ENCODE measurements at regions not wholly inside any gene's neighbourhood (a gene's known extent, or its start where the extent isn't known, plus 50 kb on each side); places are given as distances from the start of the nearest gene placed in this dataset.
A peak's percentile ranks its signal among the peaks of the same experiment; 100 is the strongest.
"Not testable (repeated sequence)": the region's sequence is repeated elsewhere in the genome, so short reads cannot be mapped to it uniquely, and the experiment has no call there.

GRCh38 chr3:17823036-17823435 is 80.6 kb upstream of the TBC1D5 start:
- intact Hi-C loops (cut with DNase I, micrococcal nuclease) = no loop called here
- Histone ChIP-seq H3K4me1 (ENCODE audit: low read depth) (no peaks in the 10 kb centered on the region), H3K9me3 (no peaks in the 10 kb centered on the region), H3K36me3 (ENCODE audit: low read depth) (no peaks in the 10 kb centered on the region), H3K4me3 (no peak overlapping the region)
- peak; percentile 67 for ATAC-seq
- no peak for DNase-seq
- TF ChIP-seq CTCF (IDR thresholded peaks at IDR 0.05) = no peak

- H3K9me3 ChIP-seq = no peaks in the 10 kb centered on the region
- no peak for TF ChIP-seq CTCF (IDR thresholded peaks at IDR 0.05)
- no peak overlapping the region for H3K4me3 ChIP-seq
- no peaks in the 10 kb centered on the region for H3K36me3 ChIP-seq (ENCODE audit: low read depth)
- no peaks in the 10 kb centered on the region for H3K4me1 ChIP-seq (ENCODE audit: low read depth)
- intact Hi-C loops (cut with DNase I, micrococcal nuclease) = no loop called here
- DNase-seq (no peak), ATAC-seq (no peak)
These were observed 78.3 kb upstream of the TBC1D5 start for GRCh38 chr3:17820704-17821103.

DNA sequence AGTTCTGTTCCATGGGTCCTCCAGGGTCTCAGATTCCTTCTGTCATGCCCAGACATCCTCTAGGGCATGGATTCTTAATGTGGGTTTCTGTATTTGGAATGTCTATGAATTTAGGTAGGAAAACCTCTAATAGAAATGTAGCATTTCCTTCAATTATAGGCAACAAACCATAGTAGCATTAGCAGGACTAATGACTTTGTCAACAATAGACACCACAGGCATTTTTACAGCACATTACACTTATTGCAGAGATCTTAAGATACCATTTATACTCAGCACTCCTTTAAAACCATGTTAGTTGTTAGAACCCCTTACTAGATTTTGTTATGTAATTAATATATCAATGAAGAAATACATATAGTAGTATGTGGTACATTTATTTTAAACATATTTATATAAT is 77.8 kb upstream of the TBC1D5 start:
- intact Hi-C loops (cut with DNase I, micrococcal nuclease) = no loop called here
- ATAC-seq = no peak
- H3K4me3 ChIP-seq = no peak overlapping the region
- no peaks in the 10 kb centered on the region for H3K4me1 ChIP-seq (ENCODE audit: low read depth)
- H3K36me3 ChIP-seq (ENCODE audit: low read depth) = no peaks in the 10 kb centered on the region
- DNase-seq = no peak
- no peak for TF ChIP-seq CTCF (IDR thresholded peaks at IDR 0.05)
- no peaks in the 10 kb centered on the region for H3K9me3 ChIP-seq

- H3K4me1 ChIP-seq (ENCODE audit: low read depth); intact Hi-C loops (cut with DNase I, micrococcal nuclease): not testable (repeated sequence)
- DNase-seq = peak in 1 of 3 donors; percentile 44
These were observed 75.5 kb upstream of the TBC1D5 start for GRCh38 chr3:17817973-17818372.

GRCh38 chr3:17817545-17817944 is 75.1 kb upstream of the TBC1D5 start:
- no peak for ATAC-seq
- no peaks in the 10 kb centered on the region for H3K36me3 ChIP-seq (ENCODE audit: low read depth)
- no peak overlapping the region for H3K4me3 ChIP-seq
- H3K4me1 ChIP-seq (ENCODE audit: low read depth) = no peaks in the 10 kb centered on the region
- H3K9me3 ChIP-seq = no peaks in the 10 kb centered on the region
- no peak for TF ChIP-seq CTCF (IDR thresholded peaks at IDR 0.05)
- no peak for DNase-seq
- intact Hi-C loops (cut with DNase I, micrococcal nuclease) = no loop called here

More at GRCh38 chr3:17817973-17818372, 75.5 kb upstream of the TBC1D5 start:
- H3K4me3 ChIP-seq; ATAC-seq; H3K9me3 ChIP-seq; H3K36me3 ChIP-seq (ENCODE audit: low read depth): not testable (repeated sequence)

- H3K4me1 ChIP-seq (ENCODE audit: low read depth); H3K36me3 ChIP-seq (ENCODE audit: low read depth); ATAC-seq; H3K9me3 ChIP-seq; intact Hi-C loops (cut with DNase I, micrococcal nuclease); H3K4me3 ChIP-seq; DNase-seq: not testable (repeated sequence)
These were observed 74.4 kb upstream of the TBC1D5 start for GRCh38 chr3:17816839-17817238.

GRCh38 chr3:17812328-17812727 is 69.9 kb upstream of the TBC1D5 start:
- H3K36me3 ChIP-seq (ENCODE audit: low read depth); intact Hi-C loops (cut with DNase I, micrococcal nuclease); H3K9me3 ChIP-seq; H3K4me3 ChIP-seq; DNase-seq; ATAC-seq; H3K4me1 ChIP-seq (ENCODE audit: low read depth): not testable (repeated sequence)

Measured in mucosa of descending colon (tissue), 3 donors.